ENCODE measurements at regions not wholly inside any gene's neighbourhood (a gene's known extent, or its start where the extent isn't known, plus 50 kb on each side); places are given as distances from the start of the nearest gene placed in this dataset.

DNA sequence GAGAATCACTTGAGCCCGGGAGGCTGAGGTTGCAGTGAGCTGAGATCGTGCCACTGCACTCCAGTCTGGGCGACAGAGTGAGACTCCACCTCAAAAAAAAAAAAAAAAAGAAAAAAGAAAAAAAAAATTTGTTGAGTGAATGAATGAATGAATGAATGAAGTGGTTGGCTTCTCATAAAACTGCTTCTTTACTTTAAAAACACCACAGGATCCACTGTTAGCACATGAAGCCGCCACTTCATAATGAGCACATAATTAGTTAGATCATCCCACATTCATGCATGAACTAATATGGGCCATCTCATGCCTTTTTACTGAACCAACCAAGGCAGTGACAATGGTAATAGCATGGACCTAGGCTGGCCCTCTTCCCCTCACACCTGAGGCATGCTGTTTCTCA, 135.0 kb upstream of the XYLT1 start:
- H3K36me3 Mint-ChIP-seq = peaks cover 0 to 4% (median 4%) of the 10 kb centered on the region in 3 donors
- H3K9me3 Mint-ChIP-seq = no peaks in the 10 kb centered on the region

GRCh38 chr16:17603626-17604025, 132.9 kb upstream of the XYLT1 start:
- Mint-ChIP-seq H3K27ac (no peak overlapping the region), H3K36me3 (peaks cover 0 to 8% (median 6%) of the 10 kb centered on the region in 3 donors), H3K4me1 (peaks cover 14 to 26% (median 21%) of the 10 kb centered on the region in 4 donors), H3K27me3 (peaks cover 0 to 8% (median 3%) of the 10 kb centered on the region in 5 donors), H3K9me3 (peaks cover 0 to 19% (median 5%) of the 10 kb centered on the region in 9 donors), H3K4me3 (no peak overlapping the region)
- no peak for DNase-seq
- POLR2A ChIA-PET = no interaction called here
- no peak for ATAC-seq

More for the DNA sequence above, 135.0 kb upstream of the XYLT1 start:
- Mint-ChIP-seq H3K27me3 (peaks cover 0 to 12% (median 5%) of the 10 kb centered on the region in 5 donors), H3K4me3 (no peak overlapping the region), H3K27ac (peak overlapping the region in 1 of 10 donors; percentile 38), H3K4me1 (peaks cover 14 to 26% (median 21%) of the 10 kb centered on the region in 4 donors)
- ATAC-seq (no peak), DNase-seq (no peak)
- POLR2A ChIA-PET = no interaction called here

- H3K9me3 Mint-ChIP-seq = peaks cover 0 to 29% (median 14%) of the 10 kb centered on the region in 9 donors
- H3K4me3 Mint-ChIP-seq = no peak overlapping the region
- peaks cover 10 to 19% (median 14%) of the 10 kb centered on the region in 4 donors for H3K4me1 Mint-ChIP-seq
- peaks cover 1 to 16% (median 7%) of the 10 kb centered on the region in 5 donors for H3K27me3 Mint-ChIP-seq
- DNase-seq (no peak), ATAC-seq (no peak)
- H3K27ac Mint-ChIP-seq = no peak overlapping the region
- peaks cover 0 to 17% (median 13%) of the 10 kb centered on the region in 3 donors for H3K36me3 Mint-ChIP-seq
- POLR2A ChIA-PET = no interaction called here
Observed at GRCh38 chr16:17602678-17603077, 131.9 kb upstream of the XYLT1 start.

GRCh38 chr16:17598968-17599367, 128.2 kb upstream of the XYLT1 start:
- ATAC-seq (no peak), DNase-seq (no peak)
- peaks cover 0 to 31% (median 14%) of the 10 kb centered on the region in 9 donors for H3K9me3 Mint-ChIP-seq
- H3K4me3 Mint-ChIP-seq = no peak overlapping the region
- peaks cover 0 to 3% (median 2%) of the 10 kb centered on the region in 4 donors for H3K4me1 Mint-ChIP-seq
- peaks cover 5 to 15% (median 9%) of the 10 kb centered on the region in 5 donors for H3K27me3 Mint-ChIP-seq
- H3K27ac Mint-ChIP-seq = no peak overlapping the region
- H3K36me3 Mint-ChIP-seq = peaks cover 0 to 17% (median 13%) of the 10 kb centered on the region in 3 donors
- POLR2A ChIA-PET = no interaction called here

DNA sequence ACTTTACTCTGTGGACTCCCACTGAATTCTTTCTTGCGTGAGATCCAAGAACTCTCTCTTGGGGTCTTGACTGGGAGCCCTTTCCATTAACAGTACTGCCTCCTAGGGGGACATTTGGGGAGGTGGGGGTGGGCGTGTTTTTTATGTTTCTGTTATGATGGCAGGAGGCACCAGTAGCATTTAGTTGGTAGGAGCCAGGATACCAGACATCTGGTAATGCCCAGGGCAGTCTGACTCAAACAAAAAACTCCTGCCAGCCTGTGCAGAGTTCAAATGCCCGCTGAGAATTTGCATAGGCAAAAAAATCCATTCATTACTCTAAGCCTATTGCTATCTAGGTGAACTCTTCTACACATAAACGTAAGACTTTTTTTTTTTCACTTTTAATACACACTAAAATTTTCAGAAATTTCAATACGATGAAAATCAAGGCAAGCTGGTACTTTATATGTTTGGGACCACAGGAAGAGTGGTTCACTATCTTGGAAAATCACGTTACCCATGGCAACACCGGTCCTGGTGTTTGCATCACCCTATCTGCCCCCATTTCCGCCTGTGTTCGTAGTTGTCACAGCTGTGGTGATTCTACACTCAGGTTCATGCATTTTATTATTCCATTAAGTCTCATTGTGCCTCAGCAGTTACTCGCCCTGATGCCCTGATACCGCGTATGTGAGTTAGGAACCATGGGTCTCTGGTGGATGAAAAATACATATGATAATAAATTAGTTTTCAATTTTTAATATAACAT, 121.1 kb upstream of the XYLT1 start:
- POLR2A ChIA-PET = no interaction called here
- peaks cover 0 to 4% (median 0%) of the 10 kb centered on the region in 3 donors for H3K36me3 Mint-ChIP-seq
- H3K4me1 Mint-ChIP-seq = peaks cover 0 to 2% (median 0%) of the 10 kb centered on the region in 4 donors
- H3K27ac Mint-ChIP-seq = no peak overlapping the region
- H3K27me3 Mint-ChIP-seq = peaks cover 6 to 25% (median 19%) of the 10 kb centered on the region in 5 donors
- peaks cover 0 to 8% (median 3%) of the 10 kb centered on the region in 9 donors for H3K9me3 Mint-ChIP-seq
- DNase-seq = no peak
- ATAC-seq = no peak
- no peak overlapping the region for H3K4me3 Mint-ChIP-seq

GRCh38 chr16:17590711-17591654, 120.2 kb upstream of the XYLT1 start:
- H3K4me3 Mint-ChIP-seq = peak overlapping the region in 1 of 10 donors; percentile 36
- peak overlapping the region in 2 of 10 donors; percentile 35 to 63 for H3K27ac Mint-ChIP-seq
- POLR2A ChIA-PET = no interaction called here
- H3K4me1 Mint-ChIP-seq = peaks cover 0 to 2% (median 0%) of the 10 kb centered on the region in 4 donors
- H3K9me3 Mint-ChIP-seq = peaks cover 0 to 9% (median 3%) of the 10 kb centered on the region in 9 donors
- no peak for DNase-seq
- peaks cover 0 to 4% (median 0%) of the 10 kb centered on the region in 3 donors for H3K36me3 Mint-ChIP-seq
- no peak for ATAC-seq
- peaks cover 6 to 25% (median 19%) of the 10 kb centered on the region in 5 donors for H3K27me3 Mint-ChIP-seq

DNA sequence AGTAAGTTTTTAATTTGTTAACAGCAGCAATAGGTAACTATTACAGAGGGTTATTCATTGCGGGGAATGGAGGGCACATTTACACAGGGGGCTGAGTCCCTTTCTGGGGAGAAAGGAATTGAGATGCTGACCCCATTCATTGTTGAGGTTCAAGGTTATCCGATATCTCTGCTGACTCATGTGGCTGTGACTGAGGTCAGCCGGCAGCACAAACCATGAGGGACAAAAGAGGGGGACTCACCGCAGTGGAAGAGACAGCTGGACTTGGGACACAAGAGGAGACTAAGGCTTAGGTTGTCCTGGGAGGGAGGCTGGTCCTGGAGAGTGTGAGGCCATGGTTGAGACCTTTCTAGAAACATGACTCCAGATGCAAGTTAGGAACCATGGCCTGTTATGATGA, 119.1 kb upstream of the XYLT1 start:
- ATAC-seq (no peak), DNase-seq (no peak)
- Mint-ChIP-seq H3K27me3 (peaks cover 5 to 25% (median 20%) of the 10 kb centered on the region in 5 donors), H3K27ac (no peak overlapping the region), H3K9me3 (peaks cover 0 to 16% (median 7%) of the 10 kb centered on the region in 9 donors), H3K36me3 (peaks cover 0 to 13% (median 0%) of the 10 kb centered on the region in 3 donors), H3K4me3 (no peak overlapping the region), H3K4me1 (peaks cover 0 to 2% (median 0%) of the 10 kb centered on the region in 4 donors)
- POLR2A ChIA-PET = no interaction called here

- Mint-ChIP-seq H3K4me3 (no peak overlapping the region), H3K27ac (no peak overlapping the region)
- no peak for ATAC-seq
Observed at GRCh38 chr16:17585449-17586074, 114.8 kb upstream of the XYLT1 start.

GRCh38 chr16:17578981-17579874, 108.5 kb upstream of the XYLT1 start:
- ATAC-seq = peak; percentile 67 to 70
- no peak overlapping the region for H3K4me3 Mint-ChIP-seq
- peaks cover 0 to 6% (median 0%) of the 10 kb centered on the region in 3 donors for H3K36me3 Mint-ChIP-seq
- H3K9me3 Mint-ChIP-seq = peaks cover 0 to 12% (median 3%) of the 10 kb centered on the region in 9 donors
- H3K4me1 Mint-ChIP-seq = peaks cover 0 to 6% (median 2%) of the 10 kb centered on the region in 4 donors
- POLR2A ChIA-PET = no interaction called here
- H3K27ac Mint-ChIP-seq = no peak overlapping the region
- peaks cover 0 to 8% (median 0%) of the 10 kb centered on the region in 5 donors for H3K27me3 Mint-ChIP-seq
- peak; percentile 13 to 74 (median 55) for DNase-seq

More at GRCh38 chr16:17585449-17586074, 114.8 kb upstream of the XYLT1 start:
- Mint-ChIP-seq H3K27me3 (peaks cover 0 to 26% (median 16%) of the 10 kb centered on the region in 5 donors), H3K4me1 (no peaks in the 10 kb centered on the region), H3K36me3 (peaks cover 0 to 19% (median 0%) of the 10 kb centered on the region in 3 donors), H3K9me3 (peaks cover 0 to 27% (median 11%) of the 10 kb centered on the region in 9 donors)
- no peak for DNase-seq
- POLR2A ChIA-PET = no interaction called here

GRCh38 chr16:17574256-17574655, 103.5 kb upstream of the XYLT1 start:
- POLR2A ChIA-PET = no interaction called here
- Mint-ChIP-seq H3K36me3 (peaks cover 0 to 2% (median 0%) of the 10 kb centered on the region in 3 donors), H3K9me3 (no peaks in the 10 kb centered on the region), H3K27me3 (peaks cover 0 to 8% (median 2%) of the 10 kb centered on the region in 5 donors), H3K4me1 (peaks cover 0 to 2% (median under 1%) of the 10 kb centered on the region in 4 donors), H3K27ac (no peak overlapping the region), H3K4me3 (no peak overlapping the region)
- DNase-seq = no peak
- ATAC-seq = no peak

DNA sequence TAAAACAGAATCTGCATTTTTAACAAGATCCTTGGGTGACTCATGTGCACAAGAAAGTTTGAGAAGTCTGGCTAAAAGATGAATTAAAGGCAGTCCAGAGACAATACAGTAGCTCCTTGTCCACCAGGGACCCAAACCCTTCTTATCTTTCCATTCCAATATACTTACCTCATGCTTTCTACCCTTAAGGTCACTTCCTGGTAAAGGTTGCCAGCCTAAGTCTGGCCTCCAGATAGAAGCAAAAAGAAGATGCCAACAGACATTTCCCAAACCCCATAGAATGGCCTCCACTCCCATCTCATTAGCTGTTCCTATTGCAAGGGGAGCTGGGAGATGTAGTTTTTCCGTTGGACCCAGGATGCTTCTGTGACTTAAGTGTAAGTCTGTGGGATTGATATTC, 101.4 kb upstream of the XYLT1 start:
- DNase-seq (no peak), ATAC-seq (no peak)
- no peak overlapping the region for H3K4me3 Mint-ChIP-seq
- POLR2A ChIA-PET = no interaction called here
- peaks cover 0 to 2% (median 2%) of the 10 kb centered on the region in 3 donors for H3K36me3 Mint-ChIP-seq
- no peak overlapping the region for H3K27ac Mint-ChIP-seq
- no peaks in the 10 kb centered on the region for H3K9me3 Mint-ChIP-seq
- peaks cover 0 to 8% (median 2%) of the 10 kb centered on the region in 5 donors for H3K27me3 Mint-ChIP-seq
- H3K4me1 Mint-ChIP-seq = no peaks in the 10 kb centered on the region

Measured in naive thymus-derived CD8-positive, alpha-beta T cell (primary cell).